Small intestine (tissue), 7 donors: ENCODE measurements at regions not wholly inside any gene's neighbourhood (a gene's known extent, or its start where the extent isn't known, plus 50 kb on each side); places are given as distances from the start of the nearest gene placed in this dataset.
"Not testable (repeated sequence)": the region's sequence is repeated elsewhere in the genome, so short reads cannot be mapped to it uniquely, and the experiment has no call there.

Experiments used
- DNase-seq, 2 donors: peaks; one replicate each; pipeline versions ENCODE4 v3.0.0 to v3.0.0-alpha.2; 2013
- FAIRE-seq: peaks from 2 replicates; lab custom pipeline; 2012; peaks lifted over from hg19 to GRCh38; lab: Jason Lieb, UNC
- H3K27ac ChIP-seq, 3 donors: one replicate each; pipeline ENCODE4 v1.5.1; 2013; ENCODE audit warnings: low read length in 2 of 3, mild to moderate bottlenecking in 2 of 3, control low read depth in 1 of 3, inconsistent platforms in 1 of 3, low read depth in 1 of 3, moderate library complexity in 1 of 3
- H3K27me3 ChIP-seq, 3 donors: one replicate each; pipeline ENCODE4 v1.6.1; 2013; ENCODE audit warnings: low read length in 3 of 3, inconsistent platforms in 1 of 3; ENCODE audit not compliant: control insufficient read depth in 3 of 3, insufficient read depth in 3 of 3
- H3K36me3 ChIP-seq, 3 donors: one replicate each; pipeline ENCODE4 v1.6.1; 2013; ENCODE audit warnings: low read length in 3 of 3, inconsistent platforms in 1 of 3, low read depth in 1 of 3, mild to moderate bottlenecking in 1 of 3, moderate library complexity in 1 of 3; ENCODE audit not compliant: control insufficient read depth in 3 of 3, insufficient read depth in 2 of 3
- H3K4me1 ChIP-seq, 3 donors: one replicate each; pipeline ENCODE4 v1.6.1; 2013; ENCODE audit warnings: low read length in 2 of 3, inconsistent platforms in 1 of 3, low read depth in 1 of 3, mild to moderate bottlenecking in 1 of 3, moderate library complexity in 1 of 3; ENCODE audit not compliant: control insufficient read depth in 3 of 3, insufficient read depth in 2 of 3
- H3K4me3 ChIP-seq, 3 donors: one replicate each; pipeline ENCODE4 v1.5.1; 2013; ENCODE audit warnings: low read length in 3 of 3, control low read depth in 1 of 3, inconsistent platforms in 1 of 3, low read depth in 1 of 3, mild to moderate bottlenecking in 1 of 3, moderate library complexity in 1 of 3
- H3K9me3 ChIP-seq, 2 donors: one replicate each; pipeline ENCODE4 v1.6.1; 2013; ENCODE audit warnings: low read depth in 1 of 2, low read length in 1 of 2; ENCODE audit not compliant: control insufficient read depth in 2 of 2, insufficient read depth in 1 of 2
- WGBS, 3 donors: extraction: QIAGEN DNeasy Blood & Tissue Kit; methylation state at CpG; one replicate each; pipeline ENCODE4 v1.1.7; 2013; 5-methylcytosine and 5-hydroxymethylcytosine counted together
- donor health status: healthy with polysubstance abuse.
- donor health status: control.
- donor health status: control.
- donor health status: Bipolar disorder and iron deficiency.
- donor health status: healthy.

DNA sequence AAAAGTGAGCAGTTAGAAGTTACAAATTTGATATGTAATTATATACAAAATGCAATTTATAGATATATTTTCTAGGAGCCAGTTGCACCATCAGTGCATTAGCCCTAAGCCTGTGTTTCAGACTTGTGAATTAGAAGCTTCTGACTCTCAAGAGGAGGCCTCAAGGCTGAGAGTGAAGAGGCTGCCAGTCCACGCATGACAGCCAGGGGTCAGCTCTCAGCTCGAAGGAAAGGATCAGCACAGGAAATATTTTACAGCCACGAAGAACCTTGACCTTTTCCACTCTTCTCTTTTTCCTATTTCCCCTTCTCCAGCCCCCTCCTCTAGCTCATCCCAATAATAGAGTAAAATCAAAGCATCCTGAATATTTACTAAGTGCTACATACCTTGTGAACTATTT is 642.4 kb downstream of the TRIML1 start:
- no peak overlapping the region for H3K27ac ChIP-seq
- peak; percentile 0 to 2 for DNase-seq
- WGBS, 3 donors: 18 to 24% (median 23%) methylated on average over 3 of the region's 3 CpGs
- H3K4me1 ChIP-seq: no peaks in the 10 kb centered on the region
- H3K27me3 ChIP-seq: no peaks in the 10 kb centered on the region
- FAIRE-seq: no peak
- H3K4me3 ChIP-seq: no peak overlapping the region
- no peaks in the 10 kb centered on the region for H3K9me3 ChIP-seq
- no peaks in the 10 kb centered on the region for H3K36me3 ChIP-seq

GRCh38 chr4:188783175-188783574 is 643.9 kb downstream of the TRIML1 start:
- no peak overlapping the region for H3K4me3 ChIP-seq
- H3K4me1 ChIP-seq: no peaks in the 10 kb centered on the region
- H3K9me3 ChIP-seq: no peaks in the 10 kb centered on the region
- FAIRE-seq (no peak), DNase-seq (no peak)
- H3K36me3 ChIP-seq: no peaks in the 10 kb centered on the region
- WGBS, 3 donors: 64 to 69% (median 68%) methylated on average over 4 of the region's 4 CpGs
- no peak overlapping the region for H3K27ac ChIP-seq
- no peaks in the 10 kb centered on the region for H3K27me3 ChIP-seq

DNA sequence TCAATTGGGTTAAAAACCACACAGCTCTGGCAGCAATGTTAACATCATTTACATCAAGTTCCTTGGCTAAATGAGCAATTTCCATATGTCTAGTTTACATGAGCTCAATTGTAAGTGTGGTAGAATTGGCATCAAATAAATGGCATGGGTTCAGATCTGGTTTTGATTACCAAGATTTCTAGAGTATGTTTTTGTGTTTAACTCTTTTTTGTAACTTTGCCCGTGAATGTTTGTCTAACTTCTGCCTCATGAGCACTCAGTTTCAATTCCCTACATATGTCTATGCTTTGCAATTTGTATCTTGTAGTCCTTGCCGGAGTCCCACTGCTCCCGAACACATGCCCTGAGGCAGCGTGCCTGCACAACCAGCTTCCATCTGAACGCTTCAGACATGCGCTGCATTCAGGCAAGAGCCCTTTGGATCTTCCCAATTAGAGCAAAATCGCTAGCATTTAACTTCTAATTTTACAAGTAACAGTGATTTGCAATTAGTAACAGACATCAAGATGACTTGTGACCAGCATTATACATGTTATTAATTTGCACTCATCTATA is 644.4 kb downstream of the TRIML1 start:
- Histone ChIP-seq H3K36me3 (no peaks in the 10 kb centered on the region), H3K9me3 (no peaks in the 10 kb centered on the region), H3K4me1 (no peaks in the 10 kb centered on the region), H3K4me3 (no peak overlapping the region), H3K27ac (no peak overlapping the region), H3K27me3 (no peaks in the 10 kb centered on the region)
- DNase-seq: no peak
- WGBS, 3 donors: 78 to 92% (median 85%) methylated on average over 7 of the region's 7 CpGs
- no peak for FAIRE-seq

DNA sequence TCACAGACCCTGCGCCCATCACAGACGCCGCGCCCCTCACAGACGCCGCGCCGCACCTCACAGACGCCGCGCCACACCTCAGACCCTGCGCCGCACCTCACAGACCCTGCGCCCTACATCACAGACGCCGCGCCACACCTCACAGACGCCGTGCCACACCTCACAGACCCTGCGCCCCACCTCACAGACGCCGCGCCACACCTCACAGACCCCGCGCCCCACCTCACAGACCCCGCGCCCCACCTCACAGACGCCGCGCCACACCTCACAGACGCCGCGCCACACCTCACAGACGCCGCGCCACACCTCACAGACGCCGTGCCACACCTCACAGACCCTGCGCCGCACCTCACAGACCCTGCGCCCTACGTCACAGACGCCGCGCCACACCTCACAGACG is 657.4 kb downstream of the TRIML1 start:
- not testable (repeated sequence) for H3K4me3 ChIP-seq, H3K27me3 ChIP-seq, DNase-seq, H3K9me3 ChIP-seq, FAIRE-seq, H3K4me1 ChIP-seq, H3K36me3 ChIP-seq, H3K27ac ChIP-seq
- 93 to 96% (median 94%) methylated on average over 38 to 46 of the region's 46 CpGs for WGBS, 3 donors

DNA sequence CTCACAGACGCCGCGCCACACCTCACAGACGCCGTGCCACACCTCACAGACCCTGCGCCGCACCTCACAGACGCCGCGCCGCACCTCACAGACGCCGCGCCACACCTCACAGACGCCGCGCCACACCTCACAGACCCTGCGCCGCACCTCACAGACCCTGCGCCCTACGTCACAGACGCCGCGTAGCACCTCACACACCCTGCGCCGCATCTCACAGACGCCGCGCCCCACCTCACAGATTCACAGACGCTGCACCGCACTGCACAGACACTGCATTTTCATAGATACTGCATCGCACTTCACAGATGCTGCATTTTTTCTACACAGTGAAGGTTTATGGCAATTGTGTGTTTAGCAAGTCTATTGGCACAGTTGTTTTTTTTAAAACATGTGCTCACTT is 657.8 kb downstream of the TRIML1 start:
- H3K9me3 ChIP-seq, H3K27me3 ChIP-seq, H3K36me3 ChIP-seq, DNase-seq, H3K27ac ChIP-seq, H3K4me3 ChIP-seq, H3K4me1 ChIP-seq, FAIRE-seq: not testable (repeated sequence)
- 96 to 97% (median 97%) methylated on average over 19 to 32 of the region's 32 CpGs for WGBS, 3 donors

DNA sequence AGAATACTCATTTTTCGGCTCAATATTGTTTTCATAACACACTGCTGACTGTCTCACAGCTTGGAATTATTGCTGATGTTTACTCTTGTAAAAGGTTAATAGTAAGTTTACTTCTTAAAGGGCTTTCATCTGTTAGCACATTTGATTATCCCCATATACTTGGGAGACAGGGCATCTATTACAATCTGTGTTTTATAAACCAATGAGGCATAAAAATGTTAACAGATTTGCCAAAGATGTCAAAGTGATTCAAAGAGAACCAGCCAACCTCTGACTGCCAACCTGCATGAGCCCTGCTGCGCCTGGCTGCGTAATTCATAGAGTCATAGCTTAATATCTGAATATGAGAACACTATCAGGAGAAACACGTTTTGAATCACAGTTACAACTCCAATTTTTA is 665.6 kb downstream of the TRIML1 start:
- Histone ChIP-seq H3K27me3 (no peaks in the 10 kb centered on the region), H3K36me3 (no peaks in the 10 kb centered on the region), H3K4me3 (no peak overlapping the region), H3K27ac (no peak overlapping the region), H3K9me3 (no peaks in the 10 kb centered on the region), H3K4me1 (no peaks in the 10 kb centered on the region)
- DNase-seq: no peak
- FAIRE-seq: no peak
- 71 to 74% (median 72%) methylated on average over 4 of the region's 4 CpGs for WGBS, 3 donors

- no peaks in the 10 kb centered on the region for H3K27me3 ChIP-seq
- no peak for DNase-seq
- no peaks in the 10 kb centered on the region for H3K9me3 ChIP-seq
- no peak for FAIRE-seq
- 73 to 96% (median 85%) methylated on average over 1 of the region's 1 CpG for WGBS, 3 donors
- H3K27ac ChIP-seq: no peak overlapping the region
- H3K36me3 ChIP-seq: no peaks in the 10 kb centered on the region
- no peaks in the 10 kb centered on the region for H3K4me1 ChIP-seq
- no peak overlapping the region for H3K4me3 ChIP-seq
Measured at GRCh38 chr4:188811121-188811520, 671.9 kb downstream of the TRIML1 start.

- H3K9me3 ChIP-seq: no peaks in the 10 kb centered on the region
- H3K4me1 ChIP-seq: no peaks in the 10 kb centered on the region
- DNase-seq (no peak), FAIRE-seq (no peak)
- H3K27ac ChIP-seq: no peak overlapping the region
- no peaks in the 10 kb centered on the region for H3K27me3 ChIP-seq
- no peaks in the 10 kb centered on the region for H3K36me3 ChIP-seq
- H3K4me3 ChIP-seq: no peak overlapping the region
- WGBS, 3 donors: 48 to 63% (median 57%) methylated on average over 1 of the region's 1 CpG
Measured at GRCh38 chr4:188812644-188813043, 673.4 kb downstream of the TRIML1 start.

DNA sequence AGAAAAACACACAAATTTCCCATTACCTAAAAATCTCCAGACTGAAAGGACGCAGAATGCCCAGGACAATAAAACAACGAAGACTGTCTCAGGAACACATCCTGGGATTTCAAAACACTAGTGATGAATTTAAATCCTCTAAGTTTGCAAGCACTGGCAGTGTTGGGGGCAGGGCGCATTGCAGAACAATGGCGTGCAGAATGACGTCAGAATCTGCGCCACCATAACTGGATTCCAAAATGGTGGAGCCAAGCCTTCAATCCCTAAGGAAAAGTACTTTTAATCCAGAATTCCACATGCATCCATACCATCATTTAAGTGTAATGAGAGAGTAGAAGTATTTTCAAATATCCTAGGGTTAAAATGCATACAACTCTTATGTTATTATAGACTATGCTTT is 679.1 kb downstream of the TRIML1 start:
- Histone ChIP-seq H3K27me3 (no peaks in the 10 kb centered on the region), H3K4me1 (no peaks in the 10 kb centered on the region), H3K4me3 (no peak overlapping the region), H3K36me3 (no peaks in the 10 kb centered on the region), H3K9me3 (no peaks in the 10 kb centered on the region), H3K27ac (no peak overlapping the region)
- FAIRE-seq: no peak
- DNase-seq: no peak
- 87 to 95% (median 95%) methylated on average over 6 of the region's 6 CpGs for WGBS, 3 donors
